SIG-M5 treated with dmso at 0.1 percent for 504 hours (cell line): ENCODE measurements at regions not wholly inside any gene's neighbourhood (a gene's known extent, or its start where the extent isn't known, plus 50 kb on each side); places are given as distances from the start of the nearest gene placed in this dataset.

Source experiments
- DNase-seq: peaks from one replicate; lab custom pipeline; 2025; ENCODE audit not compliant: unreplicated experiment; lab: John Stamatoyannopoulos, UW

GRCh38 chr2:119051263-119051662 is 107.3 kb downstream of the C1QL2 start:
- DNase-seq: no peak

GRCh38 chr2:119049968-119050704 is 108.1 kb downstream of the MARCO start:
- DNase-seq: peak; percentile 26
